ENCODE measurements at regions not wholly inside any gene's neighbourhood (a gene's known extent, or its start where the extent isn't known, plus 50 kb on each side); places are given as distances from the start of the nearest gene placed in this dataset.

GRCh38 chr9:38342532-38342931 is 50.0 kb upstream of the ALDH1B1 start:
- no peak overlapping the region for H3K4me3 Mint-ChIP-seq
- no peak overlapping the region for H3K27ac Mint-ChIP-seq
- H3K9me3 Mint-ChIP-seq: no peaks in the 10 kb centered on the region
- H3K27me3 Mint-ChIP-seq: no peaks in the 10 kb centered on the region
- H3K36me3 Mint-ChIP-seq (ENCODE audit: low read depth): no peaks in the 10 kb centered on the region
- no peaks in the 10 kb centered on the region for H3K4me1 Mint-ChIP-seq (ENCODE audit: low read depth)

GRCh38 chr9:38342096-38342495 is 50.4 kb upstream of the ALDH1B1 start:
- Mint-ChIP-seq H3K36me3 (ENCODE audit: low read depth) (no peaks in the 10 kb centered on the region), H3K4me1 (ENCODE audit: low read depth) (no peaks in the 10 kb centered on the region), H3K27ac (no peak overlapping the region), H3K9me3 (no peaks in the 10 kb centered on the region), H3K4me3 (no peak overlapping the region), H3K27me3 (peaks cover 2% of the 10 kb centered on the region)

- H3K9me3 Mint-ChIP-seq: no peaks in the 10 kb centered on the region
- no peak overlapping the region for H3K4me3 Mint-ChIP-seq
- no peak overlapping the region for H3K27ac Mint-ChIP-seq
- H3K4me1 Mint-ChIP-seq (ENCODE audit: low read depth): no peaks in the 10 kb centered on the region
- no peaks in the 10 kb centered on the region for H3K36me3 Mint-ChIP-seq (ENCODE audit: low read depth)
- H3K27me3 Mint-ChIP-seq: peaks cover 9% of the 10 kb centered on the region
Measured at GRCh38 chr9:38339496-38339895, 53.0 kb upstream of the ALDH1B1 start.

- H3K27me3 Mint-ChIP-seq: peaks cover 9% of the 10 kb centered on the region
- H3K4me1 Mint-ChIP-seq (ENCODE audit: low read depth): no peaks in the 10 kb centered on the region
- H3K36me3 Mint-ChIP-seq (ENCODE audit: low read depth): no peaks in the 10 kb centered on the region
- no peak overlapping the region for H3K27ac Mint-ChIP-seq
- no peaks in the 10 kb centered on the region for H3K9me3 Mint-ChIP-seq
- H3K4me3 Mint-ChIP-seq: no peak overlapping the region
Measured at GRCh38 chr9:38339087-38339486, 53.4 kb upstream of the ALDH1B1 start.

- H3K4me1 Mint-ChIP-seq (ENCODE audit: low read depth): no peaks in the 10 kb centered on the region
- H3K4me3 Mint-ChIP-seq: no peak overlapping the region
- H3K36me3 Mint-ChIP-seq (ENCODE audit: low read depth): no peaks in the 10 kb centered on the region
- H3K27me3 Mint-ChIP-seq: peaks cover 9% of the 10 kb centered on the region
- no peaks in the 10 kb centered on the region for H3K9me3 Mint-ChIP-seq
- no peak overlapping the region for H3K27ac Mint-ChIP-seq
Measured at GRCh38 chr9:38338342-38339018, 54.0 kb upstream of the ALDH1B1 start.

- Mint-ChIP-seq H3K36me3 (ENCODE audit: low read depth) (no peaks in the 10 kb centered on the region), H3K27ac (no peak overlapping the region), H3K9me3 (no peaks in the 10 kb centered on the region), H3K27me3 (peaks cover 9% of the 10 kb centered on the region), H3K4me1 (ENCODE audit: low read depth) (no peaks in the 10 kb centered on the region), H3K4me3 (no peak overlapping the region)
Measured at GRCh38 chr9:38337706-38338264, 54.7 kb upstream of the ALDH1B1 start.

DNA sequence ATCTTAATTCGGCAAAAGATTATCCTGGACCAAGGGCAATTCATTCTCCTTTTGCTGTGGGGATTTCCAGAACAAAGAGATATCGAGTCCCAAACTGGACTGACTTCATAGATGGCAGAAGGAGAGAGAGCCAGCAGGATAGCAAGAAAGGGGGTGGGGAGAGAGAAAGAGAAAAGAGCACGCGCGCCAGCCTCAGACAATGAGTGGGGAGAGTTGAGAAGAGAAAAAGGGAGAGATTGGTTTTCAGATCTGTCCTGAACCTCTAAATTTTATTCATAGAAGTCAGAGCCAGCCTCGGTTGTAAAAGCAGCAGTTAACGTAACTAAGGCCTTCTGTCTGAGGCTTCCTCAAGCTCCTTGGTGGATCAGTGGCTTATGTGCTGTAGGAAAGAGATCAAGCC is 55.3 kb upstream of the ALDH1B1 start:
- H3K27ac Mint-ChIP-seq: no peak overlapping the region
- H3K9me3 Mint-ChIP-seq: no peaks in the 10 kb centered on the region
- peaks cover 9% of the 10 kb centered on the region for H3K27me3 Mint-ChIP-seq

DNA sequence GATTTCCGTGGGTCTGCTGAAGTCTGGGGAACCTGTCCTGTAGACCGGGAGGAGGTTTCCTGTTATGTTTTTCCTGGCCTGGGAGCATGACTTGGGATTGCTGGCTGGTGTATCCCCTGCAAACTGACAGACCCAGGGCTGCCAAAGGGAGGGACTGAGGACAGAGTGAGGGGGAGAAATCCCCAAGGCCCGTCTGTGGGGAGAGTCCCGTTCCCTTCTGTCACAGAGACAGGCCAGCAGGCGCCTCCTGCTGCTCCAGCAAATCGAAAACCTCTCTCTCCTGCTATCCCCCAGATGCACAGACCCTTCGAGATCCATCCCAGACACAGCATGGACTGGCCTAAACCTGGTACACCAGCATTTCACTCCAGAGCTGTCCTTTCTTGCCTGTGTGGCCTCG is 56.2 kb upstream of the ALDH1B1 start:
- Mint-ChIP-seq H3K36me3 (ENCODE audit: low read depth) (no peaks in the 10 kb centered on the region), H3K27ac (no peak overlapping the region), H3K27me3 (peaks cover 9% of the 10 kb centered on the region), H3K4me1 (ENCODE audit: low read depth) (no peaks in the 10 kb centered on the region), H3K4me3 (no peak overlapping the region), H3K9me3 (no peaks in the 10 kb centered on the region)

More for the DNA sequence above, 55.3 kb upstream of the ALDH1B1 start:
- Mint-ChIP-seq H3K4me3 (no peak overlapping the region), H3K36me3 (ENCODE audit: low read depth) (no peaks in the 10 kb centered on the region), H3K4me1 (ENCODE audit: low read depth) (no peaks in the 10 kb centered on the region)

- Mint-ChIP-seq H3K27ac (no peak overlapping the region), H3K4me3 (no peak overlapping the region), H3K27me3 (peaks cover 9% of the 10 kb centered on the region), H3K36me3 (ENCODE audit: low read depth) (no peaks in the 10 kb centered on the region), H3K9me3 (no peaks in the 10 kb centered on the region), H3K4me1 (ENCODE audit: low read depth) (no peaks in the 10 kb centered on the region)
Measured at GRCh38 chr9:38335686-38336085, 56.8 kb upstream of the ALDH1B1 start.

DNA sequence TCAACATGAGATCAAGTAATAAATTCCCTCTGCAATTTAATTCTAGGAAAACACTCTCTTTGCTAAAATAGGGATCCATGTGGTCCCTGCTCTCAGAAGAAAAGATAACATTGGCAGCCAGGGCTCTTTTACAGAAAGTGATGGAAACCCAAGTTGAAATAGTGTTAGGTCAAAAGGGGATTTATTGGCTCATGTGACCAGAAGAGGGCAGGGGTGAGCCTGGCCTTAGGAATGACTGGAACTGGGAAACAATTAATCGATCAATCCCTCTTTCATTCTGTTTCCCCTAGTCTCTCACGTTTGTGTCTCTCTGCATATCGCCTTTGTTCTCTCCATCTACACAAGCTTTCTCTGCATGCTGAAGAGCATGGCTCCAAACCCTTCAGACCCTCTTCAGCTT is 58.3 kb upstream of the ALDH1B1 start:
- Mint-ChIP-seq H3K27me3 (peaks cover 9% of the 10 kb centered on the region), H3K4me3 (no peak overlapping the region), H3K4me1 (ENCODE audit: low read depth) (no peaks in the 10 kb centered on the region), H3K9me3 (no peaks in the 10 kb centered on the region), H3K27ac (no peak overlapping the region), H3K36me3 (ENCODE audit: low read depth) (no peaks in the 10 kb centered on the region)

DNA sequence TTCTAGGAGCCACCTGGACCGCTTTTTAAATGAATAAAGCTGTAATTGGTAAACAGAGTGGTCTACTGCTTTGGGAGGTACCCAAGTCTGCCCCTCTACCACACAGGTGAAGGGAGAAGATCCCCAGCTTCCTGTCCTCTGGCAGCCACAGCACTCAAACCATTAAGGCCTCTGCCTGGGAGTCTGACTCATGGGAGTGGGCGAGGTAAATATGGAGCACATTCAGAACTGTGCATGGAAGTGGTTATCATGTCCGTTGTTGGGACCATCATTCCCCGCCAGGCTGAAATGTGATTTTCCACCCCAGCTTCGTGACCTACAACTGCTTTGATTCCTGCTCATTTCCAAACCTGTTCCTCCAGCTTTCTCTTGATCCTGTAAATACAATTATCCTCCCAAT is 59.5 kb upstream of the ALDH1B1 start:
- Mint-ChIP-seq H3K27me3 (peaks cover 9% of the 10 kb centered on the region), H3K27ac (no peak overlapping the region), H3K4me1 (ENCODE audit: low read depth) (no peaks in the 10 kb centered on the region), H3K36me3 (ENCODE audit: low read depth) (no peaks in the 10 kb centered on the region), H3K9me3 (no peaks in the 10 kb centered on the region), H3K4me3 (no peak overlapping the region)

- no peak overlapping the region for H3K4me3 Mint-ChIP-seq
- no peaks in the 10 kb centered on the region for H3K36me3 Mint-ChIP-seq (ENCODE audit: low read depth)
- no peak overlapping the region for H3K27ac Mint-ChIP-seq
- H3K27me3 Mint-ChIP-seq: peaks cover 9% of the 10 kb centered on the region
- no peaks in the 10 kb centered on the region for H3K9me3 Mint-ChIP-seq
- no peaks in the 10 kb centered on the region for H3K4me1 Mint-ChIP-seq (ENCODE audit: low read depth)
Measured at GRCh38 chr9:38332625-38333024, 59.9 kb upstream of the ALDH1B1 start.

DNA sequence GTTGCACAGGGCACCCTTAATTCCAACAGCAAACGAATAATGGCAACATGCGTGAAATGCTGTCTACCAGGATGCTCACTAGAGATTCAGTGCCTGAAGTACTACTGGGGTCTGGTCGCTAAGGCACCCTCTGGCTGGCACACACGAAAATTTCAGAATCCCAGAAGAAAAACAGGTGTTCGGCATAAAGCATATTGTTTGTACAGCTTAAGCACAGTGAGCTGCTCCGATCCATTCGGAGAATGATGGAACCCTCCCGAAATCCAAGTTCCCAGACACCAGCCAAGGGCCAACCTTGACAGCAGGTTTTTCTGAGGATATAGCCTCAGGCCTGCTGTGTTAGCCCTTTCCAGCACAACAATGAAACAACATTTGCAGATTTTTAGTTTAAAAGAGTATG is 61.4 kb upstream of the ALDH1B1 start:
- Mint-ChIP-seq H3K27me3 (no peaks in the 10 kb centered on the region), H3K4me1 (ENCODE audit: low read depth) (no peaks in the 10 kb centered on the region), H3K27ac (no peak overlapping the region), H3K36me3 (ENCODE audit: low read depth) (no peaks in the 10 kb centered on the region), H3K4me3 (no peak overlapping the region), H3K9me3 (no peaks in the 10 kb centered on the region)

GRCh38 chr9:38329968-38330367 is 62.5 kb upstream of the ALDH1B1 start:
- no peaks in the 10 kb centered on the region for H3K27me3 Mint-ChIP-seq
- no peaks in the 10 kb centered on the region for H3K4me1 Mint-ChIP-seq (ENCODE audit: low read depth)
- no peaks in the 10 kb centered on the region for H3K36me3 Mint-ChIP-seq (ENCODE audit: low read depth)

GRCh38 chr9:38328765-38329164 is 63.7 kb upstream of the ALDH1B1 start:
- Mint-ChIP-seq H3K4me1 (ENCODE audit: low read depth) (no peaks in the 10 kb centered on the region), H3K4me3 (no peak overlapping the region), H3K9me3 (no peaks in the 10 kb centered on the region), H3K27me3 (no peaks in the 10 kb centered on the region), H3K36me3 (ENCODE audit: low read depth) (no peaks in the 10 kb centered on the region), H3K27ac (no peak overlapping the region)

More at GRCh38 chr9:38329968-38330367, 62.5 kb upstream of the ALDH1B1 start:
- Mint-ChIP-seq H3K9me3 (no peaks in the 10 kb centered on the region), H3K27ac (no peak overlapping the region), H3K4me3 (no peak overlapping the region)

GRCh38 chr9:38326122-38326521 is 66.4 kb upstream of the ALDH1B1 start:
- no peaks in the 10 kb centered on the region for H3K9me3 Mint-ChIP-seq

More at GRCh38 chr9:38326122-38326521, 66.4 kb upstream of the ALDH1B1 start:
- no peaks in the 10 kb centered on the region for H3K4me1 Mint-ChIP-seq (ENCODE audit: low read depth)
- H3K36me3 Mint-ChIP-seq (ENCODE audit: low read depth): no peaks in the 10 kb centered on the region
- H3K27me3 Mint-ChIP-seq: peaks cover 10% of the 10 kb centered on the region
- H3K4me3 Mint-ChIP-seq: no peak overlapping the region
- H3K27ac Mint-ChIP-seq: no peak overlapping the region
